Adipocyte (in vitro differentiated cells): ENCODE measurements at regions not wholly inside any gene's neighbourhood (a gene's known extent, or its start where the extent isn't known, plus 50 kb on each side); places are given as distances from the start of the nearest gene placed in this dataset.

Experiments
- DNase-seq: peaks from one replicate; pipeline ENCODE4 v3.0.0-alpha.2; 2015; ENCODE audit warnings: low read depth
- H3K27me3 ChIP-seq: replicated peaks from 2 replicates; pipeline ENCODE4 v1.7.0; 2013; ENCODE audit warnings: mild to moderate bottlenecking, low read length, moderate library complexity; ENCODE audit not compliant: control insufficient read depth, insufficient read depth
- H3K36me3 ChIP-seq: 2 replicates; pipeline ENCODE4 v1.7.0; 2013; ENCODE audit warnings: low read length, mild to moderate bottlenecking, moderate library complexity; ENCODE audit not compliant: control insufficient read depth, insufficient read depth, severe bottlenecking
- H3K4me1 ChIP-seq: 2 replicates; pipeline ENCODE4 v1.7.0; 2013; ENCODE audit warnings: mild to moderate bottlenecking, low read length, moderate library complexity; ENCODE audit not compliant: control insufficient read depth, insufficient read depth
- H3K4me3 ChIP-seq: 2 replicates; pipeline ENCODE4 v1.7.0; 2013; ENCODE audit warnings: mild to moderate bottlenecking, low read length, moderate library complexity
- H3K9ac ChIP-seq: 2 replicates; pipeline ENCODE4 v1.7.0; 2013; ENCODE audit warnings: mild to moderate bottlenecking, low read length, moderate library complexity
- H3K9me3 ChIP-seq: 2 replicates; pipeline ENCODE4 v1.7.0; 2013; ENCODE audit warnings: mild to moderate bottlenecking, low read length, moderate library complexity; ENCODE audit not compliant: control insufficient read depth

GRCh38 chr6:114998492-114998891 lies 655.7 kb upstream of the HS3ST5 start:
- H3K27me3 ChIP-seq: no peaks in the 10 kb centered on the region
- no peaks in the 10 kb centered on the region for H3K9me3 ChIP-seq
- H3K9ac ChIP-seq: no peak overlapping the region
- no peaks in the 10 kb centered on the region for H3K4me1 ChIP-seq
- no peaks in the 10 kb centered on the region for H3K36me3 ChIP-seq
- no peak for DNase-seq
- no peak overlapping the region for H3K4me3 ChIP-seq

GRCh38 chr6:114997813-114998292 lies 655.0 kb upstream of the HS3ST5 start:
- H3K27me3 ChIP-seq: no peaks in the 10 kb centered on the region
- H3K9me3 ChIP-seq: no peaks in the 10 kb centered on the region
- no peaks in the 10 kb centered on the region for H3K36me3 ChIP-seq
- no peaks in the 10 kb centered on the region for H3K4me1 ChIP-seq
- DNase-seq: peak; percentile 15
- H3K9ac ChIP-seq: no peak overlapping the region
- H3K4me3 ChIP-seq: no peak overlapping the region

- Histone ChIP-seq H3K36me3 (no peaks in the 10 kb centered on the region), H3K4me1 (no peaks in the 10 kb centered on the region), H3K9me3 (no peaks in the 10 kb centered on the region), H3K9ac (no peak overlapping the region), H3K27me3 (no peaks in the 10 kb centered on the region), H3K4me3 (no peak overlapping the region)
- no peak for DNase-seq
Observed at GRCh38 chr6:114995526-114995925, 652.7 kb upstream of the HS3ST5 start.

GRCh38 chr6:114989279-114989964 lies 646.6 kb upstream of the HS3ST5 start:
- DNase-seq: no peak
- no peaks in the 10 kb centered on the region for H3K9me3 ChIP-seq
- H3K4me1 ChIP-seq: no peaks in the 10 kb centered on the region
- no peaks in the 10 kb centered on the region for H3K27me3 ChIP-seq
- no peak overlapping the region for H3K9ac ChIP-seq
- no peak overlapping the region for H3K4me3 ChIP-seq
- H3K36me3 ChIP-seq: no peaks in the 10 kb centered on the region

- Histone ChIP-seq H3K9me3 (no peaks in the 10 kb centered on the region), H3K36me3 (no peaks in the 10 kb centered on the region), H3K4me1 (no peaks in the 10 kb centered on the region), H3K4me3 (no peak overlapping the region), H3K9ac (no peak overlapping the region), H3K27me3 (no peaks in the 10 kb centered on the region)
- DNase-seq: no peak
Observed at GRCh38 chr6:114987281-114987680, 644.5 kb upstream of the HS3ST5 start.

- H3K27me3 ChIP-seq: no peaks in the 10 kb centered on the region
- no peak overlapping the region for H3K4me3 ChIP-seq
- DNase-seq: no peak
- H3K36me3 ChIP-seq: no peaks in the 10 kb centered on the region
- H3K9ac ChIP-seq: no peak overlapping the region
- H3K9me3 ChIP-seq: no peaks in the 10 kb centered on the region
- H3K4me1 ChIP-seq: no peaks in the 10 kb centered on the region
Observed at GRCh38 chr6:114955363-114955762, 612.5 kb upstream of the HS3ST5 start.

GRCh38 chr6:114952229-114952628 lies 609.4 kb upstream of the HS3ST5 start:
- no peak overlapping the region for H3K9ac ChIP-seq
- no peaks in the 10 kb centered on the region for H3K36me3 ChIP-seq
- no peaks in the 10 kb centered on the region for H3K9me3 ChIP-seq
- DNase-seq: no peak
- no peak overlapping the region for H3K4me3 ChIP-seq
- no peaks in the 10 kb centered on the region for H3K27me3 ChIP-seq
- no peaks in the 10 kb centered on the region for H3K4me1 ChIP-seq

- Histone ChIP-seq H3K9ac (no peak overlapping the region), H3K9me3 (peaks cover 4% of the 10 kb centered on the region), H3K36me3 (no peaks in the 10 kb centered on the region), H3K4me1 (no peaks in the 10 kb centered on the region), H3K27me3 (no peaks in the 10 kb centered on the region), H3K4me3 (no peak overlapping the region)
- DNase-seq: no peak
Observed at GRCh38 chr6:114945392-114945791, 602.6 kb upstream of the HS3ST5 start.

GRCh38 chr6:114941078-114941477 lies 598.3 kb upstream of the HS3ST5 start:
- no peaks in the 10 kb centered on the region for H3K4me1 ChIP-seq
- no peak for DNase-seq
- no peaks in the 10 kb centered on the region for H3K36me3 ChIP-seq
- H3K9me3 ChIP-seq: no peaks in the 10 kb centered on the region
- no peak overlapping the region for H3K4me3 ChIP-seq
- H3K9ac ChIP-seq: no peak overlapping the region
- no peaks in the 10 kb centered on the region for H3K27me3 ChIP-seq

- Histone ChIP-seq H3K27me3 (no peaks in the 10 kb centered on the region), H3K36me3 (no peaks in the 10 kb centered on the region), H3K9ac (no peak overlapping the region), H3K9me3 (no peaks in the 10 kb centered on the region), H3K4me1 (no peaks in the 10 kb centered on the region), H3K4me3 (no peak overlapping the region)
- DNase-seq: no peak
Observed at GRCh38 chr6:114940181-114940580, 597.4 kb upstream of the HS3ST5 start.

- no peak overlapping the region for H3K4me3 ChIP-seq
- no peaks in the 10 kb centered on the region for H3K36me3 ChIP-seq
- no peaks in the 10 kb centered on the region for H3K9me3 ChIP-seq
- no peaks in the 10 kb centered on the region for H3K27me3 ChIP-seq
- H3K4me1 ChIP-seq: no peaks in the 10 kb centered on the region
- DNase-seq: no peak
- no peak overlapping the region for H3K9ac ChIP-seq
Observed at GRCh38 chr6:114939630-114940029, 596.8 kb upstream of the HS3ST5 start.

GRCh38 chr6:114936080-114936479 lies 593.3 kb upstream of the HS3ST5 start:
- no peak overlapping the region for H3K9ac ChIP-seq
- no peaks in the 10 kb centered on the region for H3K36me3 ChIP-seq
- H3K4me1 ChIP-seq: no peaks in the 10 kb centered on the region
- no peak for DNase-seq
- no peaks in the 10 kb centered on the region for H3K9me3 ChIP-seq
- H3K27me3 ChIP-seq: no peaks in the 10 kb centered on the region
- no peak overlapping the region for H3K4me3 ChIP-seq
